ENCODE measurements at regions not wholly inside any gene's neighbourhood (a gene's known extent, or its start where the extent isn't known, plus 50 kb on each side); places are given as distances from the start of the nearest gene placed in this dataset.

GRCh38 chr2:226575928-226576327 is 223.7 kb downstream of the IRS1 start:
- no peak overlapping the region for H3K27ac ChIP-seq
- H3K27me3 ChIP-seq = no peaks in the 10 kb centered on the region
- TF ChIP-seq CTCF (IDR thresholded peaks at IDR 0.05; ENCODE audit: low read depth, low read length) = no peak
- H3K4me3 ChIP-seq = no peak overlapping the region
- H3K4me1 ChIP-seq (ENCODE audit: low read depth) = no peaks in the 10 kb centered on the region
- DNase-seq (ENCODE audit: low read depth in 1 of 2, low spot score in 1 of 2) = no peak
- no peaks in the 10 kb centered on the region for H3K9me3 ChIP-seq (ENCODE audit: low read depth)
- H3K36me3 ChIP-seq = no peaks in the 10 kb centered on the region

- DNase-seq (ENCODE audit: low read depth in 1 of 2, low spot score in 1 of 2) = no peak
- Histone ChIP-seq H3K4me3 (no peak overlapping the region), H3K27ac (no peak overlapping the region), H3K9me3 (ENCODE audit: low read depth) (no peaks in the 10 kb centered on the region), H3K27me3 (no peaks in the 10 kb centered on the region), H3K36me3 (no peaks in the 10 kb centered on the region), H3K4me1 (ENCODE audit: low read depth) (no peaks in the 10 kb centered on the region)
- no peak for TF ChIP-seq CTCF (IDR thresholded peaks at IDR 0.05; ENCODE audit: low read depth, low read length)
Measured at GRCh38 chr2:226573158-226573557, 226.5 kb downstream of the IRS1 start.

- DNase-seq (ENCODE audit: low read depth in 1 of 2, low spot score in 1 of 2) = no peak
- H3K27me3 ChIP-seq = no peaks in the 10 kb centered on the region
- no peaks in the 10 kb centered on the region for H3K9me3 ChIP-seq (ENCODE audit: low read depth)
- no peaks in the 10 kb centered on the region for H3K36me3 ChIP-seq
- TF ChIP-seq CTCF (IDR thresholded peaks at IDR 0.05; ENCODE audit: low read depth, low read length) = no peak
- H3K4me3 ChIP-seq = no peak overlapping the region
- H3K4me1 ChIP-seq (ENCODE audit: low read depth) = peaks cover 9% of the 10 kb centered on the region
- H3K27ac ChIP-seq = no peak overlapping the region
Measured at GRCh38 chr2:226564667-226565066, 235.0 kb downstream of the IRS1 start.

- TF ChIP-seq CTCF (IDR thresholded peaks at IDR 0.05; ENCODE audit: low read depth, low read length) = no peak
- Histone ChIP-seq H3K9me3 (ENCODE audit: low read depth) (no peaks in the 10 kb centered on the region), H3K27me3 (no peaks in the 10 kb centered on the region), H3K4me1 (ENCODE audit: low read depth) (peaks cover 34% of the 10 kb centered on the region), H3K27ac (no peak overlapping the region), H3K36me3 (no peaks in the 10 kb centered on the region), H3K4me3 (no peak overlapping the region)
- peak in 1 of 2 donors; percentile 8 for DNase-seq (ENCODE audit: low read depth in 1 of 2, low spot score in 1 of 2)
Measured at GRCh38 chr2:226561962-226562361, 237.7 kb downstream of the IRS1 start.

- no peak for DNase-seq (ENCODE audit: low read depth in 1 of 2, low spot score in 1 of 2)
- Histone ChIP-seq H3K36me3 (no peaks in the 10 kb centered on the region), H3K9me3 (ENCODE audit: low read depth) (no peaks in the 10 kb centered on the region), H3K27ac (no peak overlapping the region), H3K27me3 (no peaks in the 10 kb centered on the region), H3K4me3 (no peak overlapping the region), H3K4me1 (ENCODE audit: low read depth) (peaks cover 41% of the 10 kb centered on the region)
- TF ChIP-seq CTCF (IDR thresholded peaks at IDR 0.05; ENCODE audit: low read depth, low read length) = no peak
Measured at GRCh38 chr2:226560325-226560724, 239.3 kb downstream of the IRS1 start.

GRCh38 chr2:226559536-226559935 is 240.1 kb downstream of the IRS1 start:
- no peak for DNase-seq (ENCODE audit: low read depth in 1 of 2, low spot score in 1 of 2)
- H3K4me3 ChIP-seq = no peak overlapping the region
- TF ChIP-seq CTCF (IDR thresholded peaks at IDR 0.05; ENCODE audit: low read depth, low read length) = no peak
- H3K27me3 ChIP-seq = no peaks in the 10 kb centered on the region
- peak overlapping the region; percentile 83 for H3K27ac ChIP-seq
- H3K36me3 ChIP-seq = no peaks in the 10 kb centered on the region
- H3K9me3 ChIP-seq (ENCODE audit: low read depth) = no peaks in the 10 kb centered on the region
- peaks cover 41% of the 10 kb centered on the region for H3K4me1 ChIP-seq (ENCODE audit: low read depth)

Measured in cardiac muscle cell (in vitro differentiated cells and primary cell).